ENCODE measurements at regions not wholly inside any gene's neighbourhood (a gene's known extent, or its start where the extent isn't known, plus 50 kb on each side); places are given as distances from the start of the nearest gene placed in this dataset.

GRCh38 chr10:36181426-36182178 lies 539.5 kb upstream of the FZD8 start:
- TF ChIP-seq SIN3A (IDR thresholded peaks at IDR 0.05; ENCODE audit: low read depth): no peak
- no peak for TF ChIP-seq CTCF (IDR thresholded peaks at IDR 0.05 in 2 of 3, conservative IDR thresholded peaks at IDR 0.05 in 1 of 3; ENCODE audit: borderline replicate concordance in 1 of 3, insufficient read depth in 1 of 3, low read depth in 2 of 3, low read length in 2 of 3)
- TF ChIP-seq ZNF274 (IDR thresholded peaks at IDR 0.05; ENCODE audit: low read depth, low read length): no peak
- no peak for TF ChIP-seq FOSL1 (IDR thresholded peaks at IDR 0.05; ENCODE audit: low read depth)
- no peak for TF ChIP-seq EZH2 (IDR thresholded peaks at IDR 0.05)
- no peak for TF ChIP-seq EZH2phosphoT487 (IDR thresholded peaks at IDR 0.05; ENCODE audit: borderline replicate concordance)
- no peak for TF ChIP-seq POLR2AphosphoS5 (IDR thresholded peaks at IDR 0.05; ENCODE audit: low read depth, low read length)
- TF ChIP-seq ATF3 (IDR thresholded peaks at IDR 0.05): no peak
- TF ChIP-seq POLR2A (IDR thresholded peaks at IDR 0.05; ENCODE audit: borderline replicate concordance, extremely low read depth, insufficient read depth, insufficient read length): no peak
- TF ChIP-seq CEBPB (IDR thresholded peaks at IDR 0.05; ENCODE audit: low read depth): no peak
- TF ChIP-seq SRF (IDR thresholded peaks at IDR 0.05; ENCODE audit: low read depth): no peak
